ENCODE measurements at regions not wholly inside any gene's neighbourhood (a gene's known extent, or its start where the extent isn't known, plus 50 kb on each side); places are given as distances from the start of the nearest gene placed in this dataset.

GRCh38 chr5:90000351-90000750 is 409.2 kb downstream of the CETN3 start:
- TF ChIP-seq CTCF (IDR thresholded peaks at IDR 0.05; ENCODE audit: borderline replicate concordance): no peak
- Histone ChIP-seq H3K27ac (replicated peaks) (no peak overlapping the region), H3K9me3 (replicated peaks) (peaks cover 6% of the 10 kb centered on the region), H3K27me3 (ENCODE audit: low read depth) (no peaks in the 10 kb centered on the region), H3K4me1 (peaks cover 8% of the 10 kb centered on the region), H3K4me3 (no peak overlapping the region), H3K36me3 (no peaks in the 10 kb centered on the region)
- intact Hi-C loops (cut with micrococcal nuclease): no loop called here
- DNase-seq: no peak

DNA sequence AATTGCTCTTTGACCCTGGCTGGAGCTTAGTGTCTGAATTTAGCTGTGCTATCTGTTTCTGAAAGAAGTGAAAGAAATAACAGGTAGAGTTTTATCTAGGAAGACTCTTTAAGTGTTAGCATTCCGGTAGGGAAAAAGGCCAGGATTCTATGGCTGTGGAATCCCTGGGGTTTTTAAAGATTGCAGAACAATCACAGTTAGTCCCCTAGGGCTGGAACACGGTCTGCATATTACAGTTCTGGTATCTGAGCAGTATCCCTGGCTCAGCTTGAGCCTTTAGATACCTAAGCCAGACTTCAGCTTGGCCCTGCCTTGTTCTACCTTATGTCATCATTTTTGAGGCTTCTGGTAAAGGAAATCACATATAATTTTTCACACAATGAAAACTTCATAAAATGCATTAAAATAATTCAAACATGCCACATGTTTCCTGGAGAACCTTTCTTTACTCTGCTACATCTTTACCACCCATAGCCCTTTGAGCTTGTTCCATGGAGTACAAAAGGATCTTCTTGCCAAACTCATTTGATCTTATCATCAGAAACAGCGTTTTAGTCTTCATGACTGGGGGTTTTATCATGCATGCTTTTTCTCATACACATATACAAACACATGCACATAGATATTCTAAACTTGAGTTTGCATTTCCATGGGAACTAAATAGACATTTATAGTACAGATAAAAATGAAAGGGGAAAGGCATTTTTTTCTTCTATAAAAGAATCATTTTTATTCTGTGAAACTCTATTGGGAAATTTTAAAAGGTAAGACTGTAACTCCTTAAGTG is 410.8 kb downstream of the CETN3 start:
- Histone ChIP-seq H3K27ac (replicated peaks) (no peak overlapping the region), H3K36me3 (no peaks in the 10 kb centered on the region), H3K4me3 (no peak overlapping the region), H3K27me3 (ENCODE audit: low read depth) (no peaks in the 10 kb centered on the region), H3K4me1 (peaks cover 8% of the 10 kb centered on the region), H3K9me3 (replicated peaks) (peaks cover 6% of the 10 kb centered on the region)
- no peak for TF ChIP-seq CTCF (IDR thresholded peaks at IDR 0.05; ENCODE audit: borderline replicate concordance)
- DNase-seq: no peak
- intact Hi-C loops (cut with micrococcal nuclease): no loop called here

DNA sequence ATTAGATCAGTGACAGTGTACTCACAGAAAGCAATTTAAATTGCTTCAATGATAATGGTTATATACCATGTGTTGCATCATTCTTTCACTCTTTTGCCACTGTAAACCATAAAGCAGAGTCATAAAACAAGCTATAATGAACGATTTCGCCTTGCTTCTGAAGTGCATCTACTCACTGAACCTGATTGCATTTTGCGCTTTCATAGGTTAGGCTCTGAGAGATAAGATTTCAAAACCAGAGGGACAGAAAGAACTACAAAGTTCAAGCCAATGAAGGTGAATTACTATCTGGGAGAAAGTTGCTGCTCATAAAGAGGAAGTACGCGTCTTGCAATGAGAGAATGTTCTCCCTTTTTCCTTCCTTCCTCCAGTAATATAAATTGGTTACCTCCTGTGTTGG is 412.7 kb downstream of the CETN3 start:
- intact Hi-C loops (cut with micrococcal nuclease): no loop called here
- no peaks in the 10 kb centered on the region for H3K36me3 ChIP-seq
- peaks cover 8% of the 10 kb centered on the region for H3K4me1 ChIP-seq
- TF ChIP-seq CTCF (IDR thresholded peaks at IDR 0.05; ENCODE audit: borderline replicate concordance): no peak
- DNase-seq: no peak
- no peaks in the 10 kb centered on the region for H3K9me3 ChIP-seq (replicated peaks)
- no peak overlapping the region for H3K27ac ChIP-seq (replicated peaks)
- H3K4me3 ChIP-seq: no peak overlapping the region
- H3K27me3 ChIP-seq (ENCODE audit: low read depth): no peaks in the 10 kb centered on the region

GRCh38 chr5:89996335-89996734 is 413.2 kb downstream of the CETN3 start:
- TF ChIP-seq CTCF (IDR thresholded peaks at IDR 0.05; ENCODE audit: borderline replicate concordance): no peak
- Histone ChIP-seq H3K4me3 (no peak overlapping the region), H3K27me3 (ENCODE audit: low read depth) (no peaks in the 10 kb centered on the region), H3K4me1 (peaks cover 8% of the 10 kb centered on the region), H3K27ac (replicated peaks) (no peak overlapping the region), H3K9me3 (replicated peaks) (no peaks in the 10 kb centered on the region), H3K36me3 (no peaks in the 10 kb centered on the region)
- no peak for DNase-seq
- intact Hi-C loops (cut with micrococcal nuclease): no loop called here

DNA sequence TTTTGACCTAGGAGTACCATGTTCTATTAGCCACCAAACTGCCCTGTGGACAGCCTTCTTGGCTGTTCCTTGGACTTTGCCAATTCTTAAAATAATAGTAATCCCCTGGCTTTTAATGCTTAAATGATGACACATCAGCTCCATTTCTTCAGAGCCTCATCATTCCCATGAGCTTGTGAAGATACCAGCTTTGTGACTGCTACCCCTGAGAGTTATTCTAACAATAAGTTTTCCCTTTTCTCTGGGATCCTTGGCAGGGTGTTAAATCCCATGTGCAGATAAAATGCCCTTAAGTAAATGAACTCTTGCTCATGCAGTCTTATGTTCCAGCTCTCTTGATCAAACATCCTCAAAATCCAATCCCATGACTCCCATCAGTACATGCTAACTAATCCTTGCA is 415.3 kb downstream of the CETN3 start:
- Histone ChIP-seq H3K4me3 (no peak overlapping the region), H3K27me3 (ENCODE audit: low read depth) (no peaks in the 10 kb centered on the region), H3K27ac (replicated peaks) (no peak overlapping the region), H3K9me3 (replicated peaks) (no peaks in the 10 kb centered on the region), H3K4me1 (peaks cover 22% of the 10 kb centered on the region), H3K36me3 (no peaks in the 10 kb centered on the region)
- no peak for TF ChIP-seq CTCF (IDR thresholded peaks at IDR 0.05; ENCODE audit: borderline replicate concordance)
- DNase-seq: no peak
- intact Hi-C loops (cut with micrococcal nuclease): no loop called here

Data from left ventricle myocardium inferior (tissue), 1 donor.